ENCODE measurements at regions not wholly inside any gene's neighbourhood (a gene's known extent, or its start where the extent isn't known, plus 50 kb on each side); places are given as distances from the start of the nearest gene placed in this dataset.

DNA sequence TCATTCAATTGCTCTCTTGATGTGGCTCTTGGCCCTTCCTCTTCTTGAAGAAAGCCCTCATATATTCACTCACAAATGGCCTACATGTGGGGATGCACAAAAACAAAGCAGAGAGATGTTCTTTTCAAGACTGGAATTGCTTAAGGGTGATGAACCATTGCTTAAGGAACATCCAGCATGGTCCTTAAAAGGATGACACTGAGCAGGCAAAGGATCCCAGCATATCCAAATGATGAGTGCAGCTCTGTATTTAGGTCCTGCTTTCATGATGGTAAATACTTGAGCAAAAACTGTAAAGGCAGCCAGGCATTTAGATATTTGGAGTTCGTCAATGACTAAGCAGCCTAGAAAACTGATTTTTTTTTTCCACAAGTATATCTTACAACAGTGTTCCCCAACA is 173.8 kb upstream of the ARRDC4 start:
- no TSS peak for BruUV-seq (replicated peaks)
- TF ChIP-seq, protein P1, sequence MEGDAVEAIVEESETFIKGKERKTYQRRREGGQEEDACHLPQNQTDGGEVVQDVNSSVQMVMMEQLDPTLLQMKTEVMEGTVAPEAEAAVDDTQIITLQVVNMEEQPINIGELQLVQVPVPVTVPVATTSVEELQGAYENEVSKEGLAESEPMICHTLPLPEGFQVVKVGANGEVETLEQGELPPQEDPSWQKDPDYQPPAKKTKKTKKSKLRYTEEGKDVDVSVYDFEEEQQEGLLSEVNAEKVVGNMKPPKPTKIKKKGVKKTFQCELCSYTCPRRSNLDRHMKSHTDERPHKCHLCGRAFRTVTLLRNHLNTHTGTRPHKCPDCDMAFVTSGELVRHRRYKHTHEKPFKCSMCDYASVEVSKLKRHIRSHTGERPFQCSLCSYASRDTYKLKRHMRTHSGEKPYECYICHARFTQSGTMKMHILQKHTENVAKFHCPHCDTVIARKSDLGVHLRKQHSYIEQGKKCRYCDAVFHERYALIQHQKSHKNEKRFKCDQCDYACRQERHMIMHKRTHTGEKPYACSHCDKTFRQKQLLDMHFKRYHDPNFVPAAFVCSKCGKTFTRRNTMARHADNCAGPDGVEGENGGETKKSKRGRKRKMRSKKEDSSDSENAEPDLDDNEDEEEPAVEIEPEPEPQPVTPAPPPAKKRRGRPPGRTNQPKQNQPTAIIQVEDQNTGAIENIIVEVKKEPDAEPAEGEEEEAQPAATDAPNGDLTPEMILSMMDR (IDR thresholded peaks at IDR 0.05; ENCODE audit: unreplicated experiment): no peak
- DNase-seq: no peak
- Mint-ChIP-seq H3K4me3 (ENCODE audit: low read depth, unreplicated experiment) (no peak overlapping the region), H3K4me1 (ENCODE audit: low read depth, unreplicated experiment) (no peaks in the 10 kb centered on the region), H3K27ac (ENCODE audit: unreplicated experiment) (no peak overlapping the region), H3K27me3 (ENCODE audit: unreplicated experiment) (no peaks in the 10 kb centered on the region), H3K9me3 (ENCODE audit: low read depth, unreplicated experiment) (peaks cover 3% of the 10 kb centered on the region), H3K36me3 (ENCODE audit: insufficient read depth, unreplicated experiment) (no peaks in the 10 kb centered on the region)
- intact Hi-C loops (cut with micrococcal nuclease; ENCODE audit: unreplicated experiment): loop anchor here (10.0 kb wide), 1 partner anchor 388 kb away; no protein-coding TSS in a partner anchor
- CTCF ChIA-PET: no interaction called here

DNA sequence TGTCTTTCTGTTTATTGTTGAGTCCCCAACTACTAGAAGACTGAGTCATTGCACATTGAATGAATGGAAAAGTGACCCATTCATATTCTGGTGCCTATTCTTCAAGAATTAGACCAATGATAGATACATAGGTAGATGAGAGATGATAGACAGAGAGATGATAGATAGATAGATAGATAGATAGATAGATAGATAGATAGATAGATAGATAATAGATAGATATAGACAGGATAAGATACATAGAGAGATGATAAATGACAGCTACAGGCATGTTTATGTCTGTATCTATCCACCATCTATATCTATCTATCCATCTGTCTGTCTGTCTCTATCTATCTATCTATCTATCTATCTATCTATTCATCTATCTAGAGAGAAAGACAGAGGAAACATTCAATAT is 170.3 kb upstream of the ARRDC4 start:
- H3K27me3 Mint-ChIP-seq (ENCODE audit: unreplicated experiment): no peaks in the 10 kb centered on the region
- H3K27ac Mint-ChIP-seq (ENCODE audit: unreplicated experiment): no peak overlapping the region
- CTCF ChIA-PET: no interaction called here
- no peaks in the 10 kb centered on the region for H3K4me1 Mint-ChIP-seq (ENCODE audit: low read depth, unreplicated experiment)
- H3K36me3 Mint-ChIP-seq (ENCODE audit: insufficient read depth, unreplicated experiment): no peaks in the 10 kb centered on the region
- DNase-seq: no peak
- no peak overlapping the region for H3K4me3 Mint-ChIP-seq (ENCODE audit: low read depth, unreplicated experiment)
- TF ChIP-seq, protein P1 (IDR thresholded peaks at IDR 0.05; ENCODE audit: unreplicated experiment): no peak
- H3K9me3 Mint-ChIP-seq (ENCODE audit: low read depth, unreplicated experiment): peaks cover 5% of the 10 kb centered on the region
- intact Hi-C loops (cut with micrococcal nuclease; ENCODE audit: unreplicated experiment): no loop called here
- no TSS peak for BruUV-seq (replicated peaks)

DNA sequence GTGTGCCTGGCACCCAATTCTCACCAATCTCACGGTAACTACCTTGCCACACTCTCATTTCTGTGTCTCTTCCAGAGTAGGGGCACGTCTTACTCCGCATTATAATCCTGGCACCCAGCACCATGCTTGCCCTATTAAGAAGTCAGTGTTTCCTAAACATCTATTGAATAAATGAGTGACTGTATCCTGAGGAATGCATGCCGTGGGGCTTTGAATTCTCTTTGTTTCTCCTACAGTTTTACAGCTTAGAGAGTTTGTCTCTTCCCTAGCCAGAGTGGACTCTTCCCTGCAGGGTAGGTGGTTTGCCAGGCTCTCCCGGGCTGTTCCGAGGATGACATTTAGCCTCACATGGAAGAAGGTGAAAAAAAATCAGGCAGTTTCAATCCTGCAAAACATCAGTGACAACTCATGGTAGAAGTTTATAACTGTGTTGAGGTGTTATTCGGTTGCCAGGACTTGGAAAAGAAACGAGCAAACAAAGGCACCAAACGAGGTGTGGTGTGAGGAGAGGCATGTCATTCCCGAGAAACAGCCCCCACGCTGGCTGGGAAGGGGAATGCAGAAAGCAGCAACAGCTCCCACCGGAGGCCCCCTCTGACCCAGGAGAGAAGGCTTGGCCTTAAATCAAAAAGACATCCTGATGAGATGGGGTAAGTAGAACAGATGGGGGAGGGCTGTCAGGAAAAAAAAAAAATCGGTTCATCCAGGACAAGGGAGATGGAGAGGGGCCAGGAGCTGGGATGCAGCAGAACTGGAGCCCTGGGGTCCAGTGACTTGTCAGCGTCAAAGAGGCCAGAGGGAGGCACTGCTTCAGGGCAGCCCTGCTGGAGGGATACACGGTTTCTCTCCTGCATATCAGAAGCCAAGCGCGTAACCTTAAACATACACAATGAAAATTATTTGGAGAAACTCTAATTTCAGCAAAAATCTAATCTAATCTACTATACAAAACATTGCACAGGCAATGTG is 168.4 kb upstream of the ARRDC4 start:
- Mint-ChIP-seq H3K4me1 (ENCODE audit: low read depth, unreplicated experiment) (no peaks in the 10 kb centered on the region), H3K27me3 (ENCODE audit: unreplicated experiment) (no peaks in the 10 kb centered on the region), H3K27ac (ENCODE audit: unreplicated experiment) (no peak overlapping the region), H3K9me3 (ENCODE audit: low read depth, unreplicated experiment) (peaks cover 5% of the 10 kb centered on the region), H3K4me3 (ENCODE audit: low read depth, unreplicated experiment) (no peak overlapping the region), H3K36me3 (ENCODE audit: insufficient read depth, unreplicated experiment) (no peaks in the 10 kb centered on the region)
- no TSS peak for BruUV-seq (replicated peaks)
- intact Hi-C loops (cut with micrococcal nuclease; ENCODE audit: unreplicated experiment): no loop called here
- TF ChIP-seq, protein P1 (IDR thresholded peaks at IDR 0.05; ENCODE audit: unreplicated experiment): no peak
- DNase-seq: no peak
- CTCF ChIA-PET: no interaction called here

DNA sequence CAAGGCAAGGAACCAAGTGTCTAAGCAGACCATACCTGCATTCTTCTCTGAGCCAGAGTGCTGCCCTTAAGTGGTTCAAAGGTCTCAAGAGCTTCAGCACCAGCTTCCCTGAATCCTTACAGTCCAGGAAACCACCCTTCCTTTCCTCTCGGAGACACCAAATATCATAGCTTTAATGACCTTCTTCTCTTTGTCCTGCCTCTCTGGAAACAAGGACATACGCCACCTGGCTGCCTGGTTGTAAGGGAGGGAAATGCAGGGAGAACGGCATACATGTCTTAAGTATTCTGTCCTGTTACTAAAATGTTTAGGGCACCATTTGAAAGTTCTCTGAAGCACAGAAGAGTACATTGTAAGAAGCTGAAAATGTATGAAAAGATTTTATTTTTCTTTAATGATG is 155.6 kb upstream of the ARRDC4 start:
- H3K4me1 Mint-ChIP-seq (ENCODE audit: low read depth, unreplicated experiment): no peaks in the 10 kb centered on the region

More for the DNA sequence above, 155.6 kb upstream of the ARRDC4 start:
- H3K4me3 Mint-ChIP-seq (ENCODE audit: low read depth, unreplicated experiment): no peak overlapping the region
- H3K36me3 Mint-ChIP-seq (ENCODE audit: insufficient read depth, unreplicated experiment): no peaks in the 10 kb centered on the region
- H3K27ac Mint-ChIP-seq (ENCODE audit: unreplicated experiment): no peak overlapping the region
- no peaks in the 10 kb centered on the region for H3K27me3 Mint-ChIP-seq (ENCODE audit: unreplicated experiment)
- CTCF ChIA-PET: no interaction called here
- TF ChIP-seq, protein P1 (IDR thresholded peaks at IDR 0.05; ENCODE audit: unreplicated experiment): no peak
- no TSS peak for BruUV-seq (replicated peaks)
- H3K9me3 Mint-ChIP-seq (ENCODE audit: low read depth, unreplicated experiment): peaks cover 3% of the 10 kb centered on the region
- intact Hi-C loops (cut with micrococcal nuclease; ENCODE audit: unreplicated experiment): no loop called here
- no peak for DNase-seq

All from Calu3 (cell line).